HG03025 (cell line): ENCODE measurements at regions not wholly inside any gene's neighbourhood (a gene's known extent, or its start where the extent isn't known, plus 50 kb on each side); places are given as distances from the start of the nearest gene placed in this dataset.

Experiments
- ATAC-seq: cut with Tn5 transposase; IDR thresholded peaks from one replicate; pipeline ENCODE4 v1.9.1; 2021; ENCODE audit warnings: mild to moderate bottlenecking, moderate library complexity; ENCODE audit not compliant: unreplicated experiment, low FRiP score

- no peak for ATAC-seq
Measured at GRCh38 chr15:38164061-38164460, 88.6 kb upstream of the SPRED1 start.

- no peak for ATAC-seq
Measured at GRCh38 chr15:38164507-38164906, 88.1 kb upstream of the SPRED1 start.

GRCh38 chr15:38168467-38169070, 84.1 kb upstream of the SPRED1 start:
- no peak for ATAC-seq

GRCh38 chr15:38171973-38172372, 80.7 kb upstream of the SPRED1 start:
- ATAC-seq = no peak

GRCh38 chr15:38174691-38175090, 77.9 kb upstream of the SPRED1 start:
- ATAC-seq = no peak

GRCh38 chr15:38176155-38176554, 76.5 kb upstream of the SPRED1 start:
- ATAC-seq = peak; percentile 68

GRCh38 chr15:38176691-38177090, 75.9 kb upstream of the SPRED1 start:
- no peak for ATAC-seq

- no peak for ATAC-seq
Measured at GRCh38 chr15:38182900-38183299, 69.7 kb upstream of the SPRED1 start.

GRCh38 chr15:38186507-38186906, 66.1 kb upstream of the SPRED1 start:
- ATAC-seq = no peak

- ATAC-seq = no peak
Measured at GRCh38 chr15:38187630-38188313, 64.9 kb upstream of the SPRED1 start.

- ATAC-seq = no peak
Measured at GRCh38 chr15:38189671-38190295, 62.9 kb upstream of the SPRED1 start.

- ATAC-seq = no peak
Measured at GRCh38 chr15:38190501-38190900, 62.1 kb upstream of the SPRED1 start.

- ATAC-seq = no peak
Measured at GRCh38 chr15:38192496-38192895, 60.1 kb upstream of the SPRED1 start.

- no peak for ATAC-seq
Measured at GRCh38 chr15:38193496-38193895, 59.1 kb upstream of the SPRED1 start.

GRCh38 chr15:38195191-38195901, 57.3 kb upstream of the SPRED1 start:
- no peak for ATAC-seq

GRCh38 chr15:38196076-38196475, 56.6 kb upstream of the SPRED1 start:
- no peak for ATAC-seq

- no peak for ATAC-seq
Measured at GRCh38 chr15:38197553-38197952, 55.1 kb upstream of the SPRED1 start.

GRCh38 chr15:38201714-38202113, 50.9 kb upstream of the SPRED1 start:
- ATAC-seq = no peak

- no peak for ATAC-seq
Measured at GRCh38 chr15:38202361-38202760, 50.3 kb upstream of the SPRED1 start.
